Activated T-helper 2 cell treated with anti-CD3 and anti-CD28 coated beads, Interferon-gamma antibody, Interleukin-2, Interleukin-4, amounts not matched to agents 10 μg/mL and 5 μg/mL and 100 μg/mL, durations not matched to agents 14 hours and 24 hours and 36 hours (primary cell): ENCODE measurements at regions not wholly inside any gene's neighbourhood (a gene's known extent, or its start where the extent isn't known, plus 50 kb on each side); places are given as distances from the start of the nearest gene placed in this dataset.
"Not testable (repeated sequence)": the region's sequence is repeated elsewhere in the genome, so short reads cannot be mapped to it uniquely, and the experiment has no call there.

Source experiments
- DNase-seq: peaks from one replicate; pipeline ENCODE4 v3.0.0; 2021; ENCODE audit warnings: low spot score
- H3K27ac Mint-ChIP-seq: one replicate; pipeline ENCODE4 v1.8.0; 2021; ENCODE audit warnings: mixed read lengths
- H3K27me3 Mint-ChIP-seq: one replicate; pipeline ENCODE4 v1.8.0; 2021; ENCODE audit warnings: low read depth, mixed read lengths
- H3K36me3 Mint-ChIP-seq: one replicate; pipeline ENCODE4 v1.8.0; 2021; ENCODE audit warnings: low read depth, mixed read lengths
- H3K4me1 Mint-ChIP-seq: one replicate; pipeline ENCODE4 v1.8.0; 2021; ENCODE audit warnings: low read depth, mixed read lengths
- H3K4me3 Mint-ChIP-seq: one replicate; pipeline ENCODE4 v1.8.0; 2021; ENCODE audit warnings: low read depth, mild to moderate bottlenecking, moderate library complexity, mixed read lengths
- H3K9me3 Mint-ChIP-seq: one replicate; pipeline ENCODE4 v1.8.0; 2021; ENCODE audit warnings: mixed read lengths
- intact Hi-C: fragments of 100-400 bp; cut with micrococcal nuclease; formaldehyde crosslinking; loops from one replicate; pipeline ENCODE4 v1.15.1; 2023

DNA sequence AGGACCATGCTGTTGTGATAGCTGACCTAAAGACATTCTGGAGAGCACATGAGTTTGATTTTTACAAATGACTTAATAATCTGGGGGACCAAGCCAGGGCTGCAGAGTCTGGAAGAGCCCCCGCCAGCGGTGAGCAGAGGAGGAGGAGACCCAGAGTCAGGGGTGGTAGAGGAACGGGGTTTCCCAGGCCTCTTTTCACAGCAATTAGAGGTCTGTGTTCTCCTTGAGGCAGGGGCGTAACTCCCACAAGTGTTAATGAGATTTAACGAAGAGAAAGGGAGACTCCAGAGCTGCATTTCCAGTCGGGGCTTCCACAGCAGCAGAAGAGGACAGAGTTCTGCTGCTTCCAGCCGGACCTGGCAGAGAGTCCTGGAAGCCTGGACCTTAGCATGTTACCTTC lies 137.9 kb upstream of the SLC24A2 start:
- Mint-ChIP-seq H3K27ac (no peak overlapping the region), H3K4me1 (peaks cover 14% of the 10 kb centered on the region), H3K9me3 (no peaks in the 10 kb centered on the region), H3K36me3 (no peaks in the 10 kb centered on the region), H3K4me3 (no peak overlapping the region), H3K27me3 (peaks cover 25% of the 10 kb centered on the region)
- intact Hi-C loops: loop anchor here (1.0 to 10.0 kb wide), 10 partner anchors 51 to 1186 kb away; partner anchors contain the start of gene MLLT3
- DNase-seq: no peak

GRCh38 chr9:19925674-19926503 lies 137.1 kb upstream of the SLC24A2 start:
- Mint-ChIP-seq H3K4me1 (peaks cover 14% of the 10 kb centered on the region), H3K9me3 (no peaks in the 10 kb centered on the region), H3K36me3 (no peaks in the 10 kb centered on the region), H3K27ac (no peak overlapping the region), H3K27me3 (peaks cover 23% of the 10 kb centered on the region), H3K4me3 (peak overlapping the region; percentile 64)
- intact Hi-C loops: loop anchor here (1.0 to 10.0 kb wide), 10 partner anchors 51 to 1186 kb away; partner anchors contain the start of gene MLLT3
- peak; percentile 74 for DNase-seq

DNA sequence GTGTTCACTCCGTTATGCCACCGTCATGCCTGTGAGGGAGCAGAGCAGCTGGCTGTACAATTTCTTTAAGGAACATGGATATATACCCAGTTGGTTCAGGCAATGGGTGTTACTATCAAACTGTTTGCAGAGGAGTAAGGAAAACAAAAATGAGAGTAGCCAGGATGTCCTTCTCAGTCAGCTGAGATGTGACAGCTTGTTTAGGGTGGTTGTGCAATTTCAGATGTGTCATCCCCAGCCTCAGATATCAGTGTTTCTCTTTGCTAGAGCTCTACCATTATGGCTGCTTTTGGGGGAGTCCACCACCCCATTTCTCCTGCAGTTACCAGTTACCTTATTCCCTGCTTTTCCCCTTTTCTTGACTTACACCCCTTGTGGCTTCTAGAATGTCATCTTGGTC lies 135.2 kb upstream of the SLC24A2 start:
- Mint-ChIP-seq H3K27me3 (peaks cover 23% of the 10 kb centered on the region), H3K4me1 (peaks cover 14% of the 10 kb centered on the region), H3K9me3 (no peaks in the 10 kb centered on the region), H3K36me3 (no peaks in the 10 kb centered on the region), H3K27ac (no peak overlapping the region), H3K4me3 (no peak overlapping the region)
- no peak for DNase-seq
- intact Hi-C loops: loop anchor here (10.0 kb wide), 1 partner anchor 631 kb away; no protein-coding TSS in a partner anchor

DNA sequence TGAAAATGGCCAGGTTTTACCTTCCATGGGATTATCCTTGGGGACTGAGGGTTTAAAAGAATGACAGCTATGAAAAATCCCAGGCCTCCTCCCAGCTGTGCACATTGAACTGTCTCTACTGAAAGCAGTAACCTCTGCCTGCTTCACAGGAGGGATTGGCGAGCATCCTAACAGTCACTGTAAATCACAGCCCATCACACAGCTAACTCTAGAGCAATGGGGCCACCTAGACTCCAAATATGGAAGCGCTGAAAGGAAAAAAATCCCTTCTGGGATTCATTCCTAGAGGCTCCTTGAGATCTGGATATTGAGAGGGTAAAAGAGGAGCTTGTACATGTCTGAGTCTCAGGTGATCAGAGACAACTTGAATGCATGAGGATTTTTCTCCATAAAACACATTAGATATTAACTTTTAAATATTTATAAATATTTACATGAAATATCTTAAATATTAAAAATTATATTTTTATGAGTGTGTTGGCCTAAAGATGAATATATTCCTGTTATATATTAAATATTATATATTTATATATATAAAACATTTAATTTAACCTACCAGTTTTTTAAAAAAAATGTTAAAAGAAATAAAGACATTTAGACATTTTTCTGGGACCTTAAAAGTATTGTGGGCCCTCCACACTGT lies 133.8 kb upstream of the SLC24A2 start:
- Mint-ChIP-seq H3K9me3 (no peaks in the 10 kb centered on the region), H3K27me3 (peaks cover 27% of the 10 kb centered on the region), H3K27ac (no peak overlapping the region), H3K4me3 (no peak overlapping the region), H3K36me3 (no peaks in the 10 kb centered on the region), H3K4me1 (peaks cover 10% of the 10 kb centered on the region)
- intact Hi-C loops: loop anchor here (10.0 kb wide), 1 partner anchor 632 kb away; no protein-coding TSS in a partner anchor
- DNase-seq: no peak

GRCh38 chr9:19920401-19920800 lies 131.6 kb upstream of the SLC24A2 start:
- H3K27ac Mint-ChIP-seq: no peak overlapping the region
- intact Hi-C loops: loop anchor here (10.0 kb wide), 1 partner anchor 634 kb away; no protein-coding TSS in a partner anchor
- no peaks in the 10 kb centered on the region for H3K9me3 Mint-ChIP-seq
- peaks cover 30% of the 10 kb centered on the region for H3K27me3 Mint-ChIP-seq
- H3K36me3 Mint-ChIP-seq: no peaks in the 10 kb centered on the region
- no peak for DNase-seq
- H3K4me3 Mint-ChIP-seq: no peak overlapping the region
- no peaks in the 10 kb centered on the region for H3K4me1 Mint-ChIP-seq

DNA sequence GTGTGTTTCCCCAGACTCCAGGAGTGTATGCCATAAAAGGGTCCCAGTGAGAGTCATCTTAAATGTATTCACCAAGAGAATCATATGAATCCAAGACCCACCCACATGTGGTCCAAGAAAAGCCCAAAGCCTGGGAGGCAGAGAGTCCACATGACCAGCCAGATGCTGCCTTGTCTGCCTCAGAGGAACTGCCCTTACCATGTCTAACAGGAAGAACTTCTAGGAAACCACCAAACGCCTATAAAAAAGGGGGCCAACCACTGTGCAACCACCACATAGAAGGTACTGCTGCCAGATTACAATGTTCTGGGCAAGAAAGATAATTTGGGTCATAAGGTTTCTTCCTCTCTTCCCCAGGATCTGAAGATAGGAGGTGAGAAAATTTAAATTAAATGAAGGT lies 129.8 kb upstream of the SLC24A2 start:
- H3K36me3 Mint-ChIP-seq: no peaks in the 10 kb centered on the region
- intact Hi-C loops: no loop called here
- H3K4me1 Mint-ChIP-seq: no peaks in the 10 kb centered on the region
- H3K27me3 Mint-ChIP-seq: peaks cover 19% of the 10 kb centered on the region
- no peak overlapping the region for H3K27ac Mint-ChIP-seq
- no peaks in the 10 kb centered on the region for H3K9me3 Mint-ChIP-seq
- DNase-seq: no peak
- no peak overlapping the region for H3K4me3 Mint-ChIP-seq

DNA sequence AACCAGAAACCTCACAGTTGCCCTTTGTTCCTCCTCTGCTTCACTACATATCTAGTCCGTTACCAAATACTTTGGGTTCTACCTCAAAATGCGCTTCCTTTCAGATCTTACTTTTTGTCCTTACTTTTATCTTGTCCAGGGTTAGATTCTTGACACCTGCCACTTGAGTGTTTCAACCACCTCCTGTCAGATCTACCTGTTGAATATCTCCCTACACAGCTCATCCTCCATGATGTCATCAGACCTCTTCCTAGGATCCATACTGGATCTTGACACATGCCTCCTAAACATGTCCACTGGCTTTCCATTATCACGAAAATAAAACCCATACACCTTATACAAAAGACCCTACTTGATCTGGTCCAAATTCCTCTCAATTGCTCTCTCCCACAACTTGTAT lies 125.2 kb upstream of the SLC24A2 start:
- Mint-ChIP-seq H3K36me3 (no peaks in the 10 kb centered on the region), H3K27ac (no peak overlapping the region), H3K27me3 (peaks cover 7% of the 10 kb centered on the region), H3K9me3 (no peaks in the 10 kb centered on the region), H3K4me3 (no peak overlapping the region), H3K4me1 (no peaks in the 10 kb centered on the region)
- intact Hi-C loops: no loop called here
- DNase-seq: no peak

DNA sequence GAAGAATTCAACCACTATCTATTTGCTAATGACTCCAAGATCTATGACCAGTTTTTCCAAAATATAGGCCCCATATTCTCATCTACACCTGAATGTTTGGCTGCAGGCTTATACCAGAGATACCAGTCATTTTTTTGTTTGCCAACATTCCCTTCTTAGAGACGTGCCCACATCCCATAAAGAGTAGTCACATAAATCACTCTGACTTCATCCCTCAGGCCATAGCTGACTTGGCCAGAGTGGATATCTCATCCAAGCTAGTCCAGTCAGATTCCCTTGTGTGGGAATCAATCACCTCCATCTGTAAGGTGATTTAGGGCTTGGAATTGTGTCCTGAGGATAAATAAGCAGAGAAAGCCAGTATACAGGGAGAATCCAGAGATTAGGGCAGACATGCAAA lies 124.3 kb upstream of the SLC24A2 start:
- no peaks in the 10 kb centered on the region for H3K36me3 Mint-ChIP-seq
- intact Hi-C loops: no loop called here
- no peak for DNase-seq
- no peaks in the 10 kb centered on the region for H3K9me3 Mint-ChIP-seq
- H3K27me3 Mint-ChIP-seq: peaks cover 4% of the 10 kb centered on the region
- H3K4me1 Mint-ChIP-seq: peaks cover 2% of the 10 kb centered on the region
- H3K27ac Mint-ChIP-seq: no peak overlapping the region
- no peak overlapping the region for H3K4me3 Mint-ChIP-seq

GRCh38 chr9:19903076-19903475 lies 114.2 kb upstream of the SLC24A2 start:
- Mint-ChIP-seq H3K4me3 (no peak overlapping the region), H3K27ac (no peak overlapping the region), H3K36me3 (no peaks in the 10 kb centered on the region), H3K9me3 (peaks cover 5% of the 10 kb centered on the region), H3K4me1 (no peaks in the 10 kb centered on the region), H3K27me3 (peaks cover 3% of the 10 kb centered on the region)
- intact Hi-C loops: no loop called here
- DNase-seq: no peak

DNA sequence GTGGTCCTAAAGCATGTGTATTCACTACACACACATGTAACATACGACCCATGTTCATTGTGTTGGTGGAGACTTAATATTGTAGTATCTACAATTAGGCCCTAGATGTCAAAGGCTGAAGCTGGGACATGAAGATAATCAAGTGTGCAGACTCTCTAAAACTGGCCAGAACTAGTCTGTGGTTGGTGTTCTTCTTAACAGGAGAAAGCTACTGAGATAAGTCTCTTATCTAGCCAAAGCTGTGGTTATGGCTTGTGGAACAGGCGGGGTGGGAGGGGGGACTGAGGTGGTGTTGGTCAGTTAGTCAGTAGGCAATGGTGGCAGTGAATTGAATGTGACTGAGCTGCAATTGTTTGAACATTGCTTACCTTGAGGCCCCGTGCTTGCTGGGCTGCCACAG lies 112.7 kb upstream of the SLC24A2 start:
- H3K27ac Mint-ChIP-seq: no peak overlapping the region
- no peaks in the 10 kb centered on the region for H3K4me1 Mint-ChIP-seq
- H3K36me3 Mint-ChIP-seq: no peaks in the 10 kb centered on the region
- no peak for DNase-seq
- H3K9me3 Mint-ChIP-seq: peaks cover 5% of the 10 kb centered on the region
- H3K4me3 Mint-ChIP-seq: no peak overlapping the region
- H3K27me3 Mint-ChIP-seq: peaks cover 1% of the 10 kb centered on the region
- intact Hi-C loops: no loop called here

- DNase-seq: no peak
- H3K9me3 Mint-ChIP-seq: peaks cover 5% of the 10 kb centered on the region
- H3K4me3 Mint-ChIP-seq: no peak overlapping the region
- no peak overlapping the region for H3K27ac Mint-ChIP-seq
- no peaks in the 10 kb centered on the region for H3K4me1 Mint-ChIP-seq
- no peaks in the 10 kb centered on the region for H3K36me3 Mint-ChIP-seq
- H3K27me3 Mint-ChIP-seq: peaks cover 3% of the 10 kb centered on the region
- intact Hi-C loops: no loop called here
Measured at GRCh38 chr9:19896161-19896560, 107.3 kb upstream of the SLC24A2 start.

- H3K4me3 Mint-ChIP-seq, H3K36me3 Mint-ChIP-seq, H3K4me1 Mint-ChIP-seq, intact Hi-C loops, H3K9me3 Mint-ChIP-seq, H3K27me3 Mint-ChIP-seq, H3K27ac Mint-ChIP-seq, DNase-seq: not testable (repeated sequence)
Measured at GRCh38 chr9:19895578-19895977, 106.7 kb upstream of the SLC24A2 start.

- no peak for DNase-seq
- H3K27me3 Mint-ChIP-seq: peaks cover 3% of the 10 kb centered on the region
- intact Hi-C loops: no loop called here
- H3K9me3 Mint-ChIP-seq: peaks cover 5% of the 10 kb centered on the region
- H3K4me3 Mint-ChIP-seq: no peak overlapping the region
- no peak overlapping the region for H3K27ac Mint-ChIP-seq
- H3K36me3 Mint-ChIP-seq: no peaks in the 10 kb centered on the region
- H3K4me1 Mint-ChIP-seq: no peaks in the 10 kb centered on the region
Measured at GRCh38 chr9:19895006-19895405, 106.2 kb upstream of the SLC24A2 start.
